ENCODE measurements at regions not wholly inside any gene's neighbourhood (a gene's known extent, or its start where the extent isn't known, plus 50 kb on each side); places are given as distances from the start of the nearest gene placed in this dataset.
"Not testable (repeated sequence)": the region's sequence is repeated elsewhere in the genome, so short reads cannot be mapped to it uniquely, and the experiment has no call there.

GRCh38 chr1:229862017-229862774 lies 204.8 kb upstream of the GALNT2 start:
- no peak for DNase-seq

DNA sequence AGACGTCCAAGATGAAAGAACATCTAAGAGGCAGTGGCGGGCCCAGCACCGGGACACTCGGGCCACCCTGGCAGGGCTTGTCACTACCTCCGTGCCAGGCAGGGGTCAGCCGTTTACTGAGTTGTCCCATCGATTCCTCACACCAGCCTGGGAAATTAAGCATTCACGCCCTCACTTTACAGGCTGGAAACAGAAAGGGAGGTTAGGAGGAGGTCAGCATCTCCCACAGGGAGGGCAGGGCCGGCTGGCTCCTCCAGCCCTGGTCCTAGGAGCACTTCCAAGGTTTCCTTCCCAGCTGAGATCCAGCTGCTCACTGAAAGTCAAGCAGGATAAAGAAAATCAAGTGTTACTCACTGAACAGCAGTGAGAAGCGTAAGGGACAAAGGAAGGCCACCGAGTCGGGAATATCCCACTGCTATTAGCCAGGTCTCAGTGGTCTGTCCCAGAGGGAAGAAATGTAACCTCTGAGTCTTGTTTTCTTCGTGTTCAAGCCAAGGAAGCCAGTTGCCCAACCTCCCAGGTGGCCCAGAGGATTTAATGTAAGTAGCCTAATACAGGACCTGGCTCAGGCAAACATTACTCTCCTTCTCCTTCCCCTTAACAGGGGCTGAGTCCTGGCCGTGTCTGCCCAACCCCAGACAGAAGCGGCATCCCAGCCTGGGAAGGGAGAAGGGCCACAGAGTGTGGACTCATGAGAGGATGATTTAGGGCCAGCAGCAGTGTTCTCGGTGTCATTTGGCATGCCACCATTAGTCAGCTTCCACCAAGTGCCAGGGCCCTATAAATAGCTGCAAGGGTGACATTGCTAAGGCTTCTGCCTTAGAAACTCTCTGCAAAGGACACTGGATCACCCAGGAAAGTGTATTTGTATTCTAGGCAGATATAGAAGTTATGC lies 203.1 kb upstream of the GALNT2 start:
- peak; percentile 47 for DNase-seq

DNA sequence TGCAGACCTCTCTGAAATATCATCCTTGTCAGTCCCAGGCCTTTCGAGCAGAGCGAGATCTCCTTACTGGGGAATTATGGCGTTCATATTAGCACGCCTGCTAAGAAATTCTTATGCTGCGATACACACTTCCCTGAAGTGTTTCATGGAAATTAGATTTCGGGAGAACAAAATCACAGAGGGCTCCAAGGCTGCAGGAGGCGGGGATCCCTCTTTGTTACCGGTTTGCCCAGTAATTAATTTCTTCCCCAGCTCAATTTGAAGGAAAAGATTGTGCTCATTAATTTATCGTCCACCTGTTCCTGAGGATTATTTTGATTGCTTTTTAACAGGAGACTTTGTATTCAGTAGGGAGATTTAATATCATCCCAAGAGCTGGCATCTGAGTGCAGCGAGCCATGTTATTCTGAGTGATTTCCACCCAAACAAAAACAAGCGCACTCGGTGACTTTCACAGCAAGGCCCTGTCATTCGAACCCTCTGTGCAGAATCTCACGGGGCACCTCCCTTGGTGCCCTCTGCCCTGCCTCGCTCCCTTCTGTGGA lies 202.3 kb upstream of the GALNT2 start:
- DNase-seq: no peak

- not testable (repeated sequence) for DNase-seq
These were observed 201.7 kb upstream of the GALNT2 start for GRCh38 chr1:229865321-229865720.

GRCh38 chr1:229867726-229868125 lies 199.3 kb upstream of the GALNT2 start:
- DNase-seq: no peak

DNA sequence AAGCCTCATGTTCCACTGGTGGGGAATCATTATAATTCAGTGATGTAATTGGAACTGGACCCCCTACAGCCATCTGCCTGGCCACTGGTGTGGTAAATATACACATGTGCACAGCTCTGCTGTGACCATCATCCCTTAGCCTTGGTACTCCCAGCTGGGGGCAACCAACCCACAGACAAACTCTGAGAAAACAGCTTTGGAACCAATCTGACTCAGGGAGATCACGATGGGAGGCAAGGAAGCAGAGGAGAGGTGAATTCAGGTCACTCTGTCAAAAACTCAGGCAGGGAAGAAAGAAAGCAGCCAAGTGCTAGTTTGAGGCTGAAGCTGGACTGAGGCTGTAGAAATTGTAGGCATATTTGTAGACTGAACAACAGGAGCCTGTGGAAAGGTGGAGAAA lies 197.8 kb upstream of the GALNT2 start:
- DNase-seq: no peak

GRCh38 chr1:229869687-229870086 lies 197.4 kb upstream of the GALNT2 start:
- DNase-seq: no peak

DNA sequence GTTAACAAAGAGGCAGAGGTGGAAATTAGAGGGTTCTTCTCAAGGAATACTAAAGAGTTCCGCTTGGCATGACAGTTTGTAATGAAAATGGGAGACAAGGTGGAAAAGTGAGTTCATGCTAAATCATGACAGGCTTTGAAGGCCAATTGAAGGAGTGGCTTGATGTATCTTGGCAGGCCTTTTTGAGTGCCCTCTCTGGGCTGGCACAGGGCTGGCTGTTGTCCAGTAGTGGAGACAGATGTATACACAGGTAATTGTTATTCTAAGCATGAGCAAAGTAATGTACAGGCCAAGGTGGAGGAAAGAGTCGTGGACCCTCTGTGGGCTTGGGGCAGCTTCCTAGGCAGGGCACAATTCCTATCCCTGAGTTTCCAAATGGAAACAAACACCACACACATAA lies 196.7 kb upstream of the GALNT2 start:
- DNase-seq: no peak

GRCh38 chr1:229871078-229871676 lies 195.9 kb upstream of the GALNT2 start:
- DNase-seq: no peak

- no peak for DNase-seq
These were observed 192.9 kb upstream of the GALNT2 start for GRCh38 chr1:229874136-229874535.

DNA sequence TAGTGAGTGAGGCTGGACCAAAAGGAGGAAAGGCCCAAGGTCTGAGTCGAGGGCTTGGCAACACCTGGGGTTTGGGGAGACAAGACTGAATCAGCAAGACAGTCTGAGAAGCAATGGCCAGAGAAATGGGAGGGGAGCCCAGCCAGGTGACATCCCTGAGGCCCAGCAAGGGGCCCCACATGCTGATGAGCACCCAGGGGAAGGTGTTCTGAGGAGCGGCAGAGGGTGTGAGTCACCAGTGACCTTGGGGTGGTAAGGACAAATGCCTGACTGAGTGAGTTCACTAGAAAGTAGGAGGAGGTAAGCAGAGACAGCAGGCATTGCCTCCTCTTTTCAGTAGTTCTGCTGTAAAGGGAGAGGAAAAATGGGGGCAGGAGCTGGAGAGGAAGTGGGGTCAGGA lies 192.4 kb upstream of the GALNT2 start:
- no peak for DNase-seq

DNA sequence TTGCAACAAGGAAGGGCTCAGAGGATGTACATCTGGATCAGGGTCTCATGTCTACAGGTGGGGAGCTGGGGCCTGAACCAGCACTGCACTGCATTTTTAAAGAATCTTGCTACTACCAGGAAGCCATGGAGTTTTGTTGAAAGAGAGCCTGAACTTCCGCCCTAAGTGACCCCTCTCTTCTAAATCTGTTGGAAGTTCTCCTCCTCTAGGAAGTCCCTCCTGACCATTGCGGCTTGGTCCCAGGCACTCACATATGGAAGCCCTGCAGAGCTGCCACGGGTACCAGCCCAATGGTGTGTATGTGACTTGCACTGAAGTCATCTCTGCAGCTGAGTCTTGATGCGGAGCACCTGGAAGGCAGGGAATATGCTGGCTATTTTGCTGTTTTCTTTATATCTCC lies 192.0 kb upstream of the GALNT2 start:
- no peak for DNase-seq

- DNase-seq: no peak
These were observed 187.3 kb upstream of the GALNT2 start for GRCh38 chr1:229879746-229880145.

DNA sequence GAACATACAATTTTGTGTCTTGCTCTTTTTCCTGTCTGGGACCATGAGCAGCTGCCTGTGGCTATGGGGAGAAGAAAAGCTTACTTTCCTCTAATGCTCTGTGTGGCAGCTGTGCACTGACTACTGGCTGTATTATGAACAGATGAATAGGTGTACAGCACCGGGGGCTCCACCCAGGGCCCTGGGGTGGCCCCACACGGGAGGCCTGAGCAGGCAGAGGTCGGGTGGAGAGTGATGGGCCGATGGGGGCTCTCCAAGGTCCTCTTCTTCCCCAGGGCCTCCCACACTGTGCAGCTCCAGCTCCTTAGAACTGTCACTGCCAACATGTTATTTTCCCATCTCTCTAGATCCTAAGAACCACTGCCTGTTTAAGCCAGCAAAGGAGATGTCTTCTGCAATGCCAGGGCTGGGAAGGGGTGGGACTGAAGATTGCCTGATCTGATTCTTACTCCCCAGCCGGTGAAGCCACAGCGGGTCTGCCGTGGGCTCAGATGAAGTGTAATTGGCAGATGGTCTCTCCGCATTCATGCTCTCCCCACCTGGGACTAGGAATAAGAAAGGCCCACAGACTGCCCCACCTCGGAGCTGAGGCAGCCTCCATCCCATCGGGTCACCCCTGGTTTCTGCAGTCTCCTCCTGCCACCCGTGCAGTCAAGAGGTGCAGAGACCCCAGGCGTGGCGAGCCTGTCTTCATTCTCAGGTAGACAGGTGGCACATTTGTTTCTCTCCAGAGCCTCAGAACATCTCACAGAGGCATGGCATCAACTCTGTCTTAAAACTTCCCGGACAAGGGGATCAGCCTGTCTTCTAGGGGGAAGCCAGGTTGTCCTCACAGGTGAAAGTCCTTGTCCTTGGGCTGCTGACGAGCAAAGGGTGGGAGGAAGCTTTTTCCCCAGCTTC lies 186.5 kb upstream of the GALNT2 start:
- no peak for DNase-seq

GRCh38 chr1:229882621-229883020 lies 184.4 kb upstream of the GALNT2 start:
- DNase-seq: no peak

DNA sequence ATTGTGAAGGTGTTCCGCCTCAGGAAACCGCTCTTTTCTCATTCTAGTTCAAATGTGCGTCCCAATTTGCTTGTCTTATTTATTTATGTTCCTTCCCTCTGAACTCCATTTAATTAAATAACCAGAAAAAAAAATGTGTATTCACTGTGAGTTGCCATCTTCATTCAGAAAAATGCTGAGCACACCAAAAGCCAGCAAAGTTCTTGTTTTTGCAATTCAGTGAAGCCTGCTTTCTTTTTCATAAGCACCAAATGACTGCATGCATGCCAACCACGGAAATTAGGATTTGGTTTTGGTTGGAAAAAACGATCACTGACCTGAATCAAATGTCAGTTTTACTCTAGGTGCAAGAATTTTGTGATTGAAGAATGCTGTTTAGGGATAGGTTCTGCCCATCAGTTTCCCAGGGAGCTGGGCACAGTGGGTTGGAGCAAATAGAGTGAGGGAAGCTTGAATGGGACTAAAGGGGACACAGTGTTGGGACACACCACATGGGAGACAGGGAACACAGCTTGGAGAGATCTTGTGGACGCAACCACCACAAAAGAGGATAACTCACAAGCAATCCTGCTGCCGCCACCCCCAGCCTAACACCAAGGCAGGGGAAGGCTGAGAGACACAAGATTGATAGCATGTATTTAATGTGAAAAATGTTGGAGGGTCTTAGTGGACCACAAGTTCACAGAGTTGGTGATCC lies 183.4 kb upstream of the GALNT2 start:
- no peak for DNase-seq

GRCh38 chr1:229884765-229885164 lies 182.3 kb upstream of the GALNT2 start:
- no peak for DNase-seq

DNA sequence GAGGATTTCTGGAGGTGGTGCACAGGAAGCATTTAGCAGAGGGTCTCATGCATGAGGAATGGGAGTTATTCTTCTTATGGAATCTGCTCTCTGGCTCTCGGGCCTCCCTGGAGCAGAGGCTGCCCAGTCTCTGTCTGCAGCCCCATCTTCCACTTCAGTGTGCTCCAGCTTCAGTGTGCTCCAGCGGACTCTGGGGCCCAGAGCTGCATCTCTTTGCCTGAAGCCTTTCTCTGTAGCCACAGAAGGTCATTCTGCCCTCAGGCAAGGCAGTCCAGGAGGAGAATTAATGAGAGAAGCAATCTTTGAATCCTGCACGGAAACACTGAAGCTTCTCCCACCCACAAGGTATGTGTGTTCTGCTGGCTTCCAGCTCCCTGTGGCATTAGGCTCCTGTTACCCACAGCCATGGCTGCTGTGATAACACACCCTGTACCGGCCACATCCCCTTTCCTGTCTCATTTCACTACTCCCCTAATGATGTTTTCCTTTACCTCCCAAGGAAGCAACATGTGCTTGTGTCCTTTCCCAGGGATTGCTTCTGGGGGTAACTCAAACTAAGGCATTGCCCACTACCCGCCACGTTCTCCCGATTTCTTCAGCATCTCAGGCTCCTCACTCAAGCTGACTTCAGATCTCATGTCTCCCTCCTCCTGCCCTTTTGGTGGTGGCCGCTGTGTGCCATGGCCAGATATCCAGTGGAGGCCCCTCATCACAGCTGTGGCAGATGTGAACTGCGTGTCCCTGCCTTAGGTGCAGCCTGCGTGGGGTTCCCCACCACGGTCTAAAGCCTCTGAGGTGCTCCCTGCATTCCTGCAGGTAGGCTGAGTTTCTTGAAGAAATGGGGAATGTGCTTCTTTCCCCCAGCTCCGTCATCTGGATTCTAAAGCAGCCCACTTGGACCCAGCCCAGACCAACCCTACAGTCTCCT lies 181.2 kb upstream of the GALNT2 start:
- no peak for DNase-seq

DNA sequence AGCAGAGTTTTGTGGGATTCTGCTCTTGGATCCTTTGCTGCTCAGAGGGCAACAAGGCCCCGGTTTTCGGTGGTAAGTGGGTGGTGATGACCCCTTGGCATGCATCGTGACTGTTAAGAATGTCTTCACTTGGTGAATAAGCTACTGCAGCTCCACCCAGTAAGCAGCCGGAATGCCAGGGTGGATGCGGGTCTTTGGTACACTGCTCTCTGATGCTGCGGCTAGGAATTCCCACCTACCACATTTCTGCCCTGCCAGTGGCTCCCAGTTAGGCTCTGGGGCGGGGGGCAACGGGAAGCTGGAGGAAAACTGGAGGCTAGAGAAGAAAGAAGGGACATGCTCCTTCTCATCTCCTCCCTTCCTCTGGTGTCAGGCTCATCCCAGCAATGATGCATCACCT lies 180.4 kb upstream of the GALNT2 start:
- DNase-seq: no peak

- no peak for DNase-seq
These were observed 179.8 kb upstream of the GALNT2 start for GRCh38 chr1:229887043-229887822.
